WTC11 (cell line): ENCODE measurements at regions not wholly inside any gene's neighbourhood (a gene's known extent, or its start where the extent isn't known, plus 50 kb on each side); places are given as distances from the start of the nearest gene placed in this dataset.

Source experiments
- CREM ChIP-seq: sonication (generic); formaldehyde crosslinking; IDR thresholded peaks from 2 replicates; pipeline ENCODE4 v1.8.1; 2022; ENCODE audit warnings: mild to moderate bottlenecking, missing genetic modification reagents, moderate library complexity
- ESRRA ChIP-seq: sonication (generic); formaldehyde crosslinking; IDR thresholded peaks from 2 replicates; pipeline ENCODE4 v1.8.1; 2022; ENCODE audit warnings: mild to moderate bottlenecking, missing genetic modification reagents, borderline replicate concordance
- ETV6 ChIP-seq: sonication (generic); formaldehyde crosslinking; IDR thresholded peaks from 2 replicates; pipeline ENCODE4 v1.8.1; 2022; ENCODE audit warnings: mild to moderate bottlenecking, missing genetic modification reagents
- FOXP4 ChIP-seq: sonication (generic); formaldehyde crosslinking; IDR thresholded peaks from 2 replicates; pipeline ENCODE4 v1.8.0; 2022; ENCODE audit warnings: mild to moderate bottlenecking, missing genetic modification reagents
- JUN ChIP-seq: sonication (generic); formaldehyde crosslinking; IDR thresholded peaks from 2 replicates; pipeline ENCODE4 v1.8.0; 2023; ENCODE audit warnings: mild to moderate bottlenecking, missing genetic modification reagents
- NFYB ChIP-seq: sonication (generic); formaldehyde crosslinking; conservative IDR thresholded peaks from 2 replicates; pipeline ENCODE4 v1.8.0; 2022; ENCODE audit warnings: low read depth, missing genetic modification reagents
- SMAD3 ChIP-seq: sonication (generic); formaldehyde crosslinking; IDR thresholded peaks from 2 replicates; pipeline ENCODE4 v1.8.0; 2022; ENCODE audit warnings: missing genetic modification reagents, mild to moderate bottlenecking, borderline replicate concordance
- SMAD4 ChIP-seq: sonication (generic); formaldehyde crosslinking; IDR thresholded peaks from 2 replicates; pipeline ENCODE4 v1.8.0; 2022; ENCODE audit warnings: mild to moderate bottlenecking, missing genetic modification reagents
- TEAD1 ChIP-seq: sonication (generic); formaldehyde crosslinking; IDR thresholded peaks from 2 replicates; pipeline ENCODE4 v1.8.0; 2022; ENCODE audit warnings: mild to moderate bottlenecking, missing genetic modification reagents
- ZNF121 ChIP-seq: sonication (generic); formaldehyde crosslinking; IDR thresholded peaks from 2 replicates; pipeline ENCODE4 v1.8.0; 2023; ENCODE audit warnings: missing genetic modification reagents
- TF ChIP-seq, protein P1 (sequence below): fragments of 200-600 bp; IDR thresholded peaks from 2 replicates; pipeline ENCODE4 v1.8.0; 2022; ENCODE audit warnings: antibody characterized with exemption
- TF ChIP-seq, protein P2 (sequence below): sonication (generic); formaldehyde crosslinking; IDR thresholded peaks from 2 replicates; pipeline ENCODE4 v1.8.0; 2022; ENCODE audit warnings: missing genetic modification reagents
- TF ChIP-seq, protein P3 (sequence below): sonication (generic); formaldehyde crosslinking; IDR thresholded peaks from 2 replicates; pipeline ENCODE4 v1.8.0; 2022; ENCODE audit warnings: mild to moderate bottlenecking, missing genetic modification reagents

DNA sequence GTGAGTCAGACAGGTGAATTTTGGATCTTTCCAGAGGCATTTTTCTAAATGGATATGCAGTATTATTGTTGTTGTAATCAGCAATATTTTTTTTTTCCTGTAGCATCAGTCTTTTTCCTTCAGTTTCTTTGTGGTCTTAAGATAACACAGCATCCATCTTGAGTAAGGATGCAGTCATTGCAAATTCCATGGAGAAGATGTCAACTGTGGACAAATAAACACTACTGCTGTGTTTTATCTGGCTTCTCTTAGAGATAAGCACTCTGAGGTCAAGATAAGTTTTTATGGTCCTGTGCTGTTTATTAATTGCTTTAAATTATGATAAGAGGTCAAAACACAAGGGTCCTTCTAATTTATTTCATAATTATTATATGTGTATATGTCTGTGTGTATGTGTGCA, 1255.7 kb downstream of the ADGRL3 start:
- TF ChIP-seq, protein P1, sequence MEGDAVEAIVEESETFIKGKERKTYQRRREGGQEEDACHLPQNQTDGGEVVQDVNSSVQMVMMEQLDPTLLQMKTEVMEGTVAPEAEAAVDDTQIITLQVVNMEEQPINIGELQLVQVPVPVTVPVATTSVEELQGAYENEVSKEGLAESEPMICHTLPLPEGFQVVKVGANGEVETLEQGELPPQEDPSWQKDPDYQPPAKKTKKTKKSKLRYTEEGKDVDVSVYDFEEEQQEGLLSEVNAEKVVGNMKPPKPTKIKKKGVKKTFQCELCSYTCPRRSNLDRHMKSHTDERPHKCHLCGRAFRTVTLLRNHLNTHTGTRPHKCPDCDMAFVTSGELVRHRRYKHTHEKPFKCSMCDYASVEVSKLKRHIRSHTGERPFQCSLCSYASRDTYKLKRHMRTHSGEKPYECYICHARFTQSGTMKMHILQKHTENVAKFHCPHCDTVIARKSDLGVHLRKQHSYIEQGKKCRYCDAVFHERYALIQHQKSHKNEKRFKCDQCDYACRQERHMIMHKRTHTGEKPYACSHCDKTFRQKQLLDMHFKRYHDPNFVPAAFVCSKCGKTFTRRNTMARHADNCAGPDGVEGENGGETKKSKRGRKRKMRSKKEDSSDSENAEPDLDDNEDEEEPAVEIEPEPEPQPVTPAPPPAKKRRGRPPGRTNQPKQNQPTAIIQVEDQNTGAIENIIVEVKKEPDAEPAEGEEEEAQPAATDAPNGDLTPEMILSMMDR = no peak
- TF ChIP-seq, protein P2, sequence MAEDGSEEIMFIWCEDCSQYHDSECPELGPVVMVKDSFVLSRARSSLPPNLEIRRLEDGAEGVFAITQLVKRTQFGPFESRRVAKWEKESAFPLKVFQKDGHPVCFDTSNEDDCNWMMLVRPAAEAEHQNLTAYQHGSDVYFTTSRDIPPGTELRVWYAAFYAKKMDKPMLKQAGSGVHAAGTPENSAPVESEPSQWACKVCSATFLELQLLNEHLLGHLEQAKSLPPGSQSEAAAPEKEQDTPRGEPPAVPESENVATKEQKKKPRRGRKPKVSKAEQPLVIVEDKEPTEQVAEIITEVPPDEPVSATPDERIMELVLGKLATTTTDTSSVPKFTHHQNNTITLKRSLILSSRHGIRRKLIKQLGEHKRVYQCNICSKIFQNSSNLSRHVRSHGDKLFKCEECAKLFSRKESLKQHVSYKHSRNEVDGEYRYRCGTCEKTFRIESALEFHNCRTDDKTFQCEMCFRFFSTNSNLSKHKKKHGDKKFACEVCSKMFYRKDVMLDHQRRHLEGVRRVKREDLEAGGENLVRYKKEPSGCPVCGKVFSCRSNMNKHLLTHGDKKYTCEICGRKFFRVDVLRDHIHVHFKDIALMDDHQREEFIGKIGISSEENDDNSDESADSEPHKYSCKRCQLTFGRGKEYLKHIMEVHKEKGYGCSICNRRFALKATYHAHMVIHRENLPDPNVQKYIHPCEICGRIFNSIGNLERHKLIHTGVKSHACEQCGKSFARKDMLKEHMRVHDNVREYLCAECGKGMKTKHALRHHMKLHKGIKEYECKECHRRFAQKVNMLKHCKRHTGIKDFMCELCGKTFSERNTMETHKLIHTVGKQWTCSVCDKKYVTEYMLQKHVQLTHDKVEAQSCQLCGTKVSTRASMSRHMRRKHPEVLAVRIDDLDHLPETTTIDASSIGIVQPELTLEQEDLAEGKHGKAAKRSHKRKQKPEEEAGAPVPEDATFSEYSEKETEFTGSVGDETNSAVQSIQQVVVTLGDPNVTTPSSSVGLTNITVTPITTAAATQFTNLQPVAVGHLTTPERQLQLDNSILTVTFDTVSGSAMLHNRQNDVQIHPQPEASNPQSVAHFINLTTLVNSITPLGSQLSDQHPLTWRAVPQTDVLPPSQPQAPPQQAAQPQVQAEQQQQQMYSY = no peak
- no peak for TF ChIP-seq JUN (CRISPR knock-in tag)
- no peak for TF ChIP-seq ESRRA (CRISPR knock-in tag)
- TF ChIP-seq ETV6 (CRISPR knock-in tag) = no peak
- TF ChIP-seq, protein P3, sequence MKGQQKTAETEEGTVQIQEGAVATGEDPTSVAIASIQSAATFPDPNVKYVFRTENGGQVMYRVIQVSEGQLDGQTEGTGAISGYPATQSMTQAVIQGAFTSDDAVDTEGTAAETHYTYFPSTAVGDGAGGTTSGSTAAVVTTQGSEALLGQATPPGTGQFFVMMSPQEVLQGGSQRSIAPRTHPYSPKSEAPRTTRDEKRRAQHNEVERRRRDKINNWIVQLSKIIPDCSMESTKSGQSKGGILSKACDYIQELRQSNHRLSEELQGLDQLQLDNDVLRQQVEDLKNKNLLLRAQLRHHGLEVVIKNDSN (CRISPR knock-in tag) = no peak
- no peak for TF ChIP-seq ZNF121 (CRISPR knock-in tag)
- no peak for TF ChIP-seq CREM (CRISPR knock-in tag)
- TF ChIP-seq SMAD4 (CRISPR knock-in tag) = no peak
- no peak for TF ChIP-seq TEAD1 (CRISPR knock-in tag)
- TF ChIP-seq SMAD3 (CRISPR knock-in tag) = no peak
- TF ChIP-seq NFYB = no peak
- TF ChIP-seq FOXP4 (CRISPR knock-in tag) = no peak
